ENCODE measurements at regions not wholly inside any gene's neighbourhood (a gene's known extent, or its start where the extent isn't known, plus 50 kb on each side); places are given as distances from the start of the nearest gene placed in this dataset.

- Mint-ChIP-seq H3K27me3 (ENCODE audit: insufficient read depth, unreplicated experiment) (no peaks in the 10 kb centered on the region), H3K27ac (ENCODE audit: unreplicated experiment) (no peak overlapping the region), H3K4me3 (ENCODE audit: unreplicated experiment) (no peak overlapping the region), H3K9me3 (ENCODE audit: unreplicated experiment) (no peaks in the 10 kb centered on the region), H3K4me1 (ENCODE audit: low read depth, unreplicated experiment) (no peaks in the 10 kb centered on the region), H3K36me3 (ENCODE audit: insufficient read depth, unreplicated experiment) (peaks cover 31% of the 10 kb centered on the region)
- Histone ChIP-seq H3K9me3 (no peaks in the 10 kb centered on the region), H3K4me3 (ENCODE audit: low read depth, low read length) (no peak overlapping the region), H3K27me3 (replicated peaks; ENCODE audit: control insufficient read depth, insufficient read depth, low read length) (no peaks in the 10 kb centered on the region), H3K4me1 (no peaks in the 10 kb centered on the region), H3K36me3 (ENCODE audit: control insufficient read depth, insufficient read depth, low read length) (peaks cover 6% of the 10 kb centered on the region)
- no peak for DNase-seq
- no TSS peak for BruUV-seq (replicated peaks)
- no peak for TF ChIP-seq CTCF (IDR thresholded peaks at IDR 0.05; ENCODE audit: insufficient read depth in 1 of 2, low read depth in 1 of 2, low read length in 1 of 2, severe bottlenecking in 1 of 2, unreplicated experiment in 1 of 2)
- ChIA-PET POLR2A (no interaction called here), CTCF (no interaction called here)
- intact Hi-C loops (cut with micrococcal nuclease; ENCODE audit: unreplicated experiment), result no loop called here
Measured at GRCh38 chr11:70786021-70786665, 387.8 kb downstream of the CTTN start.

- CTCF ChIA-PET, result no interaction called here
- intact Hi-C loops (cut with micrococcal nuclease; ENCODE audit: unreplicated experiment), result no loop called here
- no peak for TF ChIP-seq CTCF (IDR thresholded peaks at IDR 0.05; ENCODE audit: insufficient read depth in 1 of 2, low read depth in 1 of 2, low read length in 1 of 2, severe bottlenecking in 1 of 2, unreplicated experiment in 1 of 2)
- Histone ChIP-seq H3K9me3 (peaks cover 5% of the 10 kb centered on the region), H3K4me3 (ENCODE audit: low read depth, low read length) (no peak overlapping the region), H3K4me1 (no peaks in the 10 kb centered on the region), H3K36me3 (ENCODE audit: control insufficient read depth, insufficient read depth, low read length) (peaks cover 6% of the 10 kb centered on the region), H3K27me3 (replicated peaks; ENCODE audit: control insufficient read depth, insufficient read depth, low read length) (no peaks in the 10 kb centered on the region)
- no peak for DNase-seq
- no peak overlapping the region for H3K27ac Mint-ChIP-seq (ENCODE audit: unreplicated experiment)
- BruUV-seq (replicated peaks), result no TSS peak
- H3K9me3 Mint-ChIP-seq (ENCODE audit: unreplicated experiment), result peaks cover 7% of the 10 kb centered on the region
- POLR2A ChIA-PET, result no interaction called here
- no peaks in the 10 kb centered on the region for H3K27me3 Mint-ChIP-seq (ENCODE audit: insufficient read depth, unreplicated experiment)
- H3K4me1 Mint-ChIP-seq (ENCODE audit: low read depth, unreplicated experiment), result no peaks in the 10 kb centered on the region
- no peak overlapping the region for H3K4me3 Mint-ChIP-seq (ENCODE audit: unreplicated experiment)
- peaks cover 44% of the 10 kb centered on the region for H3K36me3 Mint-ChIP-seq (ENCODE audit: insufficient read depth, unreplicated experiment)
Measured at GRCh38 chr11:70788248-70789022, 390.1 kb downstream of the CTTN start.

- Histone ChIP-seq H3K27me3 (replicated peaks; ENCODE audit: control insufficient read depth, insufficient read depth, low read length) (no peaks in the 10 kb centered on the region), H3K9me3 (peaks cover 11% of the 10 kb centered on the region), H3K4me3 (ENCODE audit: low read depth, low read length) (no peak overlapping the region), H3K4me1 (no peaks in the 10 kb centered on the region), H3K36me3 (ENCODE audit: control insufficient read depth, insufficient read depth, low read length) (peaks cover 6% of the 10 kb centered on the region)
- intact Hi-C loops (cut with micrococcal nuclease; ENCODE audit: unreplicated experiment), result no loop called here
- H3K4me3 Mint-ChIP-seq (ENCODE audit: unreplicated experiment), result no peak overlapping the region
- peak in 1 of 2 experiments; percentile 3 for TF ChIP-seq CTCF (IDR thresholded peaks at IDR 0.05; ENCODE audit: insufficient read depth in 1 of 2, low read depth in 1 of 2, low read length in 1 of 2, severe bottlenecking in 1 of 2, unreplicated experiment in 1 of 2)
- DNase-seq, result no peak
- H3K27me3 Mint-ChIP-seq (ENCODE audit: insufficient read depth, unreplicated experiment), result no peaks in the 10 kb centered on the region
- ChIA-PET CTCF (no interaction called here), POLR2A (no interaction called here)
- no peak overlapping the region for H3K27ac Mint-ChIP-seq (ENCODE audit: unreplicated experiment)
- no TSS peak for BruUV-seq (replicated peaks)
- peaks cover 12% of the 10 kb centered on the region for H3K9me3 Mint-ChIP-seq (ENCODE audit: unreplicated experiment)
- H3K36me3 Mint-ChIP-seq (ENCODE audit: insufficient read depth, unreplicated experiment), result peaks cover 50% of the 10 kb centered on the region
- no peaks in the 10 kb centered on the region for H3K4me1 Mint-ChIP-seq (ENCODE audit: low read depth, unreplicated experiment)
Measured at GRCh38 chr11:70790671-70791300, 392.5 kb downstream of the CTTN start.

All from Caco-2 (cell line).